IPS-NIHi7 (cell line): ENCODE measurements at regions not wholly inside any gene's neighbourhood (a gene's known extent, or its start where the extent isn't known, plus 50 kb on each side); places are given as distances from the start of the nearest gene placed in this dataset.

Source experiments
- DNase-seq: peaks from one replicate; pipeline ENCODE4 v3.0.0; 2012; ENCODE audit warnings: mixed read lengths; ENCODE audit errors: extremely low spot score

GRCh38 chr4:11342401-11342800 lies 86.3 kb downstream of the HS3ST1 start:
- no peak for DNase-seq

- DNase-seq = no peak
Observed at GRCh38 chr4:11341337-11342043, 87.2 kb downstream of the HS3ST1 start.

- DNase-seq = no peak
Observed at GRCh38 chr4:11338956-11339782, 89.5 kb downstream of the HS3ST1 start.

- no peak for DNase-seq
Observed at GRCh38 chr4:11337287-11337686, 91.4 kb downstream of the HS3ST1 start.

- no peak for DNase-seq
Observed at GRCh38 chr4:11336435-11336834, 92.3 kb downstream of the HS3ST1 start.

GRCh38 chr4:11334887-11335286 lies 93.8 kb downstream of the HS3ST1 start:
- DNase-seq = no peak

- DNase-seq = no peak
Observed at GRCh38 chr4:11328401-11328800, 100.3 kb downstream of the HS3ST1 start.

- no peak for DNase-seq
Observed at GRCh38 chr4:11326021-11326420, 102.7 kb downstream of the HS3ST1 start.

- no peak for DNase-seq
Observed at GRCh38 chr4:11323771-11324170, 104.9 kb downstream of the HS3ST1 start.

GRCh38 chr4:11313157-11313943 lies 115.3 kb downstream of the HS3ST1 start:
- DNase-seq = no peak

GRCh38 chr4:11312389-11312788 lies 116.3 kb downstream of the HS3ST1 start:
- no peak for DNase-seq

- DNase-seq = no peak
Observed at GRCh38 chr4:11301075-11301660, 127.5 kb downstream of the HS3ST1 start.

- DNase-seq = no peak
Observed at GRCh38 chr4:11299836-11300235, 128.9 kb downstream of the HS3ST1 start.

- DNase-seq = no peak
Observed at GRCh38 chr4:11299016-11299415, 129.7 kb downstream of the HS3ST1 start.

- DNase-seq = no peak
Observed at GRCh38 chr4:11298451-11298850, 130.2 kb downstream of the HS3ST1 start.

- DNase-seq = no peak
Observed at GRCh38 chr4:11297627-11298026, 131.1 kb downstream of the HS3ST1 start.

- DNase-seq = no peak
Observed at GRCh38 chr4:11297201-11297600, 131.5 kb downstream of the HS3ST1 start.

- DNase-seq = no peak
Observed at GRCh38 chr4:11293866-11294265, 134.8 kb downstream of the HS3ST1 start.

GRCh38 chr4:11287055-11287454 lies 141.6 kb downstream of the HS3ST1 start:
- DNase-seq = no peak

- no peak for DNase-seq
Observed at GRCh38 chr4:11286533-11286932, 142.2 kb downstream of the HS3ST1 start.

GRCh38 chr4:11281720-11282119 lies 147.0 kb downstream of the HS3ST1 start:
- no peak for DNase-seq

GRCh38 chr4:11271263-11271662 lies 157.4 kb downstream of the HS3ST1 start:
- DNase-seq = no peak
